HEK293T (cell line): ENCODE measurements at regions not wholly inside any gene's neighbourhood (a gene's known extent, or its start where the extent isn't known, plus 50 kb on each side); places are given as distances from the start of the nearest gene placed in this dataset.

Experiments
- ARNT ChIP-seq: fragments of 450-650 bp; IDR thresholded peaks from 2 replicates; pipeline ENCODE4 v1.6.1; 2017; ENCODE audit warnings: mild to moderate bottlenecking
- FOXA1 ChIP-seq: fragments of 450-650 bp; IDR thresholded peaks from 2 replicates; pipeline ENCODE4 v1.6.1; 2016; ENCODE audit warnings: mild to moderate bottlenecking
- FOXK2 ChIP-seq: fragments of 450-650 bp; IDR thresholded peaks from 2 replicates; pipeline ENCODE4 v1.6.1; 2016; ENCODE audit warnings: mild to moderate bottlenecking
- FOXM1 ChIP-seq: fragments of 450-650 bp; IDR thresholded peaks from 2 replicates; pipeline ENCODE4 v1.6.1; 2017; ENCODE audit warnings: mild to moderate bottlenecking, borderline replicate concordance
- L3MBTL2 ChIP-seq: fragments of 450-650 bp; conservative IDR thresholded peaks from 2 replicates; pipeline ENCODE4 v1.6.1; 2016; ENCODE audit warnings: mild to moderate bottlenecking
- SP1 ChIP-seq: fragments of 450-650 bp; IDR thresholded peaks from 2 replicates; pipeline ENCODE4 v1.6.1; 2017
- SUZ12 ChIP-seq: fragments of 450-650 bp; IDR thresholded peaks from 2 replicates; pipeline ENCODE4 v1.6.1; 2016; ENCODE audit warnings: mild to moderate bottlenecking
- TARDBP ChIP-seq: fragments of 450-650 bp; IDR thresholded peaks from 2 replicates; pipeline ENCODE4 v1.6.1; 2016
- ZNF384 ChIP-seq: fragments of 450-650 bp; IDR thresholded peaks from 2 replicates; pipeline ENCODE4 v1.6.1; 2016
- TF ChIP-seq, protein P1 (sequence below): fragments of 450-650 bp; IDR thresholded peaks from 2 replicates; pipeline ENCODE4 v1.6.1; 2016

DNA sequence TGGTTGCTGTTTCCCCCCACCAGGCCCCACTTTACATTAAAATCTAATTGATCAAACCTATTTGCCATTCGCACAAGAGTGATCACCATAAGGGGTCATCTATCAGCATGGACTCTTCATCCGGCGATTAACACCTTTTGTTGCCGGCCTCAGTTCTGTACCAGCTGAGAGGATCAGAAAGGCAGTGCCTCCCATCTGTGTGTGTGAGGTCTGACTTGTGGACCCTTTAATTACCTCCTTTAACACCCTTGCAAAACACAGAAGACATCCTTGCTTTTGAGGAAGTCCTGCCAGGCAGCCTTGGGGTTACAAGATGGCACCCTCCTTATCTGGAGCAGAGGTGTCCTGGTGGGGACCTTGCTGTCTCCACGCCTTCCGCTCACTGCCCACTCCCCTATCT lies 77.2 kb upstream of the IRX3 start:
- no peak for TF ChIP-seq ZNF384
- TF ChIP-seq TARDBP: no peak
- TF ChIP-seq ARNT: no peak
- no peak for TF ChIP-seq SUZ12
- TF ChIP-seq FOXA1: no peak
- TF ChIP-seq, protein P1, sequence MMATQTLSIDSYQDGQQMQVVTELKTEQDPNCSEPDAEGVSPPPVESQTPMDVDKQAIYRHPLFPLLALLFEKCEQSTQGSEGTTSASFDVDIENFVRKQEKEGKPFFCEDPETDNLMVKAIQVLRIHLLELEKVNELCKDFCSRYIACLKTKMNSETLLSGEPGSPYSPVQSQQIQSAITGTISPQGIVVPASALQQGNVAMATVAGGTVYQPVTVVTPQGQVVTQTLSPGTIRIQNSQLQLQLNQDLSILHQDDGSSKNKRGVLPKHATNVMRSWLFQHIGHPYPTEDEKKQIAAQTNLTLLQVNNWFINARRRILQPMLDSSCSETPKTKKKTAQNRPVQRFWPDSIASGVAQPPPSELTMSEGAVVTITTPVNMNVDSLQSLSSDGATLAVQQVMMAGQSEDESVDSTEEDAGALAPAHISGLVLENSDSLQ: no peak
- TF ChIP-seq FOXK2: no peak
- no peak for TF ChIP-seq L3MBTL2
- no peak for TF ChIP-seq FOXM1
- TF ChIP-seq SP1: no peak
